ENCODE measurements at regions not wholly inside any gene's neighbourhood (a gene's known extent, or its start where the extent isn't known, plus 50 kb on each side); places are given as distances from the start of the nearest gene placed in this dataset.

GRCh38 chr2:181242262-181242661 lies 214.9 kb upstream of the ITGA4 start:
- BruUV-seq (replicated peaks) = no TSS peak
- Histone ChIP-seq H3K36me3 (ENCODE audit: control insufficient read depth in 1 of 2, insufficient read depth in 2 of 2, low read length in 2 of 2) (no peaks in the 10 kb centered on the region), H3K9me3 (ENCODE audit: control insufficient read depth in 1 of 2, insufficient read depth in 1 of 2, low read depth in 1 of 2, low read length in 2 of 2) (no peaks in the 10 kb centered on the region), H3K4me2 (ENCODE audit: low read length) (no peak overlapping the region), H4K20me1 (ENCODE audit: insufficient read depth) (no peaks in the 10 kb centered on the region), H2AFZ (ENCODE audit: low read depth, low read length, poor library complexity, severe bottlenecking) (no peak overlapping the region), H3K27ac (ENCODE audit: low read depth, low read length) (no peak overlapping the region), H3K79me2 (ENCODE audit: insufficient read depth, low read length) (no peaks in the 10 kb centered on the region), H3K4me3 (replicated peaks in 1 of 2; ENCODE audit: low read depth in 1 of 2, low read length in 2 of 2) (no peak overlapping the region), H3K27me3 (ENCODE audit: insufficient read depth, low read length) (no peaks in the 10 kb centered on the region), H3K9ac (ENCODE audit: low read length) (no peak overlapping the region), H3K4me1 (ENCODE audit: control insufficient read depth in 1 of 2, insufficient read depth in 2 of 2, low read length in 2 of 2) (no peaks in the 10 kb centered on the region), H3K9me2 (ENCODE audit: insufficient read depth) (no peaks in the 10 kb centered on the region)
- RAD21 ChIA-PET (ENCODE audit: low non-redundant PET in 1 of 2, low total read pairs in 2 of 2, uncharacterized antibody in 2 of 2, unreplicated experiment in 2 of 2) = no interaction called here
- TF ChIP-seq FOSL1 (IDR thresholded peaks at IDR 0.05; ENCODE audit: low read depth) = no peak
- TF ChIP-seq ELF1 (IDR thresholded peaks at IDR 0.05; ENCODE audit: borderline replicate concordance, low read depth) = no peak
- TF ChIP-seq EZH2 (IDR thresholded peaks at IDR 0.05) = no peak
- no peak for TF ChIP-seq ZBTB33 (IDR thresholded peaks at IDR 0.05; ENCODE audit: extremely low read depth, insufficient replicate concordance, low read length)
- no peak for TF ChIP-seq POLR2A (IDR thresholded peaks at IDR 0.05; ENCODE audit: borderline replicate concordance, extremely low read depth, insufficient read depth, insufficient read length)
- no peak for TF ChIP-seq ZFX (IDR thresholded peaks at IDR 0.05)
- TF ChIP-seq, protein P1, sequence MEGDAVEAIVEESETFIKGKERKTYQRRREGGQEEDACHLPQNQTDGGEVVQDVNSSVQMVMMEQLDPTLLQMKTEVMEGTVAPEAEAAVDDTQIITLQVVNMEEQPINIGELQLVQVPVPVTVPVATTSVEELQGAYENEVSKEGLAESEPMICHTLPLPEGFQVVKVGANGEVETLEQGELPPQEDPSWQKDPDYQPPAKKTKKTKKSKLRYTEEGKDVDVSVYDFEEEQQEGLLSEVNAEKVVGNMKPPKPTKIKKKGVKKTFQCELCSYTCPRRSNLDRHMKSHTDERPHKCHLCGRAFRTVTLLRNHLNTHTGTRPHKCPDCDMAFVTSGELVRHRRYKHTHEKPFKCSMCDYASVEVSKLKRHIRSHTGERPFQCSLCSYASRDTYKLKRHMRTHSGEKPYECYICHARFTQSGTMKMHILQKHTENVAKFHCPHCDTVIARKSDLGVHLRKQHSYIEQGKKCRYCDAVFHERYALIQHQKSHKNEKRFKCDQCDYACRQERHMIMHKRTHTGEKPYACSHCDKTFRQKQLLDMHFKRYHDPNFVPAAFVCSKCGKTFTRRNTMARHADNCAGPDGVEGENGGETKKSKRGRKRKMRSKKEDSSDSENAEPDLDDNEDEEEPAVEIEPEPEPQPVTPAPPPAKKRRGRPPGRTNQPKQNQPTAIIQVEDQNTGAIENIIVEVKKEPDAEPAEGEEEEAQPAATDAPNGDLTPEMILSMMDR (IDR thresholded peaks at IDR 0.05 in 2 of 3, conservative IDR thresholded peaks at IDR 0.05 in 1 of 3; ENCODE audit: borderline replicate concordance in 1 of 3, insufficient read depth in 1 of 3, low read depth in 2 of 3, low read length in 2 of 3) = no peak
- TF ChIP-seq, protein P2, sequence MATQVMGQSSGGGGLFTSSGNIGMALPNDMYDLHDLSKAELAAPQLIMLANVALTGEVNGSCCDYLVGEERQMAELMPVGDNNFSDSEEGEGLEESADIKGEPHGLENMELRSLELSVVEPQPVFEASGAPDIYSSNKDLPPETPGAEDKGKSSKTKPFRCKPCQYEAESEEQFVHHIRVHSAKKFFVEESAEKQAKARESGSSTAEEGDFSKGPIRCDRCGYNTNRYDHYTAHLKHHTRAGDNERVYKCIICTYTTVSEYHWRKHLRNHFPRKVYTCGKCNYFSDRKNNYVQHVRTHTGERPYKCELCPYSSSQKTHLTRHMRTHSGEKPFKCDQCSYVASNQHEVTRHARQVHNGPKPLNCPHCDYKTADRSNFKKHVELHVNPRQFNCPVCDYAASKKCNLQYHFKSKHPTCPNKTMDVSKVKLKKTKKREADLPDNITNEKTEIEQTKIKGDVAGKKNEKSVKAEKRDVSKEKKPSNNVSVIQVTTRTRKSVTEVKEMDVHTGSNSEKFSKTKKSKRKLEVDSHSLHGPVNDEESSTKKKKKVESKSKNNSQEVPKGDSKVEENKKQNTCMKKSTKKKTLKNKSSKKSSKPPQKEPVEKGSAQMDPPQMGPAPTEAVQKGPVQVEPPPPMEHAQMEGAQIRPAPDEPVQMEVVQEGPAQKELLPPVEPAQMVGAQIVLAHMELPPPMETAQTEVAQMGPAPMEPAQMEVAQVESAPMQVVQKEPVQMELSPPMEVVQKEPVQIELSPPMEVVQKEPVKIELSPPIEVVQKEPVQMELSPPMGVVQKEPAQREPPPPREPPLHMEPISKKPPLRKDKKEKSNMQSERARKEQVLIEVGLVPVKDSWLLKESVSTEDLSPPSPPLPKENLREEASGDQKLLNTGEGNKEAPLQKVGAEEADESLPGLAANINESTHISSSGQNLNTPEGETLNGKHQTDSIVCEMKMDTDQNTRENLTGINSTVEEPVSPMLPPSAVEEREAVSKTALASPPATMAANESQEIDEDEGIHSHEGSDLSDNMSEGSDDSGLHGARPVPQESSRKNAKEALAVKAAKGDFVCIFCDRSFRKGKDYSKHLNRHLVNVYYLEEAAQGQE (IDR thresholded peaks at IDR 0.05; ENCODE audit: low read depth) = no peak
- no peak for TF ChIP-seq EZH2phosphoT487 (IDR thresholded peaks at IDR 0.05; ENCODE audit: borderline replicate concordance)
- TF ChIP-seq RAD21 (IDR thresholded peaks at IDR 0.05; ENCODE audit: low read depth) = no peak
- no peak for TF ChIP-seq CBX3 (IDR thresholded peaks at IDR 0.05; ENCODE audit: low read depth)
- TF ChIP-seq YY1 (IDR thresholded peaks at IDR 0.05; ENCODE audit: extremely low read depth, insufficient replicate concordance, low read depth, low read length) = no peak
- TF ChIP-seq EGR1 (IDR thresholded peaks at IDR 0.05; ENCODE audit: low read depth) = no peak
- no peak for TF ChIP-seq CEBPB (IDR thresholded peaks at IDR 0.05; ENCODE audit: low read depth)
- no peak for DNase-seq (ENCODE audit: low read depth, low spot score)
- ATAC-seq = no peak
- CTCF ChIA-PET = no interaction called here
- intact Hi-C loops (cut with micrococcal nuclease) = no loop called here
- POLR2A ChIA-PET = no interaction called here

All from HCT116 (cell line).